ENCODE measurements at regions not wholly inside any gene's neighbourhood (a gene's known extent, or its start where the extent isn't known, plus 50 kb on each side); places are given as distances from the start of the nearest gene placed in this dataset.

- TF ChIP-seq, protein P1, sequence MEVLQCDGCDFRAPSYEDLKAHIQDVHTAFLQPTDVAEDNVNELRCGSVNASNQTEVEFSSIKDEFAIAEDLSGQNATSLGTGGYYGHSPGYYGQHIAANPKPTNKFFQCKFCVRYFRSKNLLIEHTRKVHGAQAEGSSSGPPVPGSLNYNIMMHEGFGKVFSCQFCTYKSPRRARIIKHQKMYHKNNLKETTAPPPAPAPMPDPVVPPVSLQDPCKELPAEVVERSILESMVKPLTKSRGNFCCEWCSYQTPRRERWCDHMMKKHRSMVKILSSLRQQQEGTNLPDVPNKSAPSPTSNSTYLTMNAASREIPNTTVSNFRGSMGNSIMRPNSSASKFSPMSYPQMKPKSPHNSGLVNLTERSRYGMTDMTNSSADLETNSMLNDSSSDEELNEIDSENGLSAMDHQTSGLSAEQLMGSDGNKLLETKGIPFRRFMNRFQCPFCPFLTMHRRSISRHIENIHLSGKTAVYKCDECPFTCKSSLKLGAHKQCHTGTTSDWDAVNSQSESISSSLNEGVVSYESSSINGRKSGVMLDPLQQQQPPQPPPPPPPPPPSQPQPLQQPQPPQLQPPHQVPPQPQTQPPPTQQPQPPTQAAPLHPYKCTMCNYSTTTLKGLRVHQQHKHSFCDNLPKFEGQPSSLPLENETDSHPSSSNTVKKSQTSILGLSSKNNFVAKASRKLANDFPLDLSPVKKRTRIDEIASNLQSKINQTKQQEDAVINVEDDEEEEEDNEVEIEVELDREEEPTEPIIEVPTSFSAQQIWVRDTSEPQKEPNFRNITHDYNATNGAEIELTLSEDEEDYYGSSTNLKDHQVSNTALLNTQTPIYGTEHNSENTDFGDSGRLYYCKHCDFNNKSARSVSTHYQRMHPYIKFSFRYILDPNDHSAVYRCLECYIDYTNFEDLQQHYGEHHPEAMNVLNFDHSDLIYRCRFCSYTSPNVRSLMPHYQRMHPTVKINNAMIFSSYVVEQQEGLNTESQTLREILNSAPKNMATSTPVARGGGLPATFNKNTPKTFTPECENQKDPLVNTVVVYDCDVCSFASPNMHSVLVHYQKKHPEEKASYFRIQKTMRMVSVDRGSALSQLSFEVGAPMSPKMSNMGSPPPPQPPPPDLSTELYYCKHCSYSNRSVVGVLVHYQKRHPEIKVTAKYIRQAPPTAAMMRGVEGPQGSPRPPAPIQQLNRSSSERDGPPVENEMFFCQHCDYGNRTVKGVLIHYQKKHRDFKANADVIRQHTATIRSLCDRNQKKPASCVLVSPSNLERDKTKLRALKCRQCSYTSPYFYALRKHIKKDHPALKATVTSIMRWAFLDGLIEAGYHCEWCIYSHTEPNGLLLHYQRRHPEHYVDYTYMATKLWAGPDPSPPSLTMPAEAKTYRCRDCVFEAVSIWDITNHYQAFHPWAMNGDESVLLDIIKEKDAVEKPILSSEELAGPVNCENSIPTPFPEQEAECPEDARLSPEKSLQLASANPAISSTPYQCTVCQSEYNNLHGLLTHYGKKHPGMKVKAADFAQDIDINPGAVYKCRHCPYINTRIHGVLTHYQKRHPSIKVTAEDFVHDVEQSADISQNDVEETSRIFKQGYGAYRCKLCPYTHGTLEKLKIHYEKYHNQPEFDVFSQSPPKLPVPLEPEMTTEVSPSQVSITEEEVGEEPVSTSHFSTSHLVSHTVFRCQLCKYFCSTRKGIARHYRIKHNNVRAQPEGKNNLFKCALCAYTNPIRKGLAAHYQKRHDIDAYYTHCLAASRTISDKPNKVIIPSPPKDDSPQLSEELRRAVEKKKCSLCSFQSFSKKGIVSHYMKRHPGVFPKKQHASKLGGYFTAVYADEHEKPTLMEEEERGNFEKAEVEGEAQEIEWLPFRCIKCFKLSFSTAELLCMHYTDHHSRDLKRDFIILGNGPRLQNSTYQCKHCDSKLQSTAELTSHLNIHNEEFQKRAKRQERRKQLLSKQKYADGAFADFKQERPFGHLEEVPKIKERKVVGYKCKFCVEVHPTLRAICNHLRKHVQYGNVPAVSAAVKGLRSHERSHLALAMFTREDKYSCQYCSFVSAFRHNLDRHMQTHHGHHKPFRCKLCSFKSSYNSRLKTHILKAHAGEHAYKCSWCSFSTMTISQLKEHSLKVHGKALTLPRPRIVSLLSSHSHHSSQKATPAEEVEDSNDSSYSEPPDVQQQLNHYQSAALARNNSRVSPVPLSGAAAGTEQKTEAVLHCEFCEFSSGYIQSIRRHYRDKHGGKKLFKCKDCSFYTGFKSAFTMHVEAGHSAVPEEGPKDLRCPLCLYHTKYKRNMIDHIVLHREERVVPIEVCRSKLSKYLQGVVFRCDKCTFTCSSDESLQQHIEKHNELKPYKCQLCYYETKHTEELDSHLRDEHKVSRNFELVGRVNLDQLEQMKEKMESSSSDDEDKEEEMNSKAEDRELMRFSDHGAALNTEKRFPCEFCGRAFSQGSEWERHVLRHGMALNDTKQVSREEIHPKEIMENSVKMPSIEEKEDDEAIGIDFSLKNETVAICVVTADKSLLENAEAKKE (CRISPR knock-in tag; IDR thresholded peaks at IDR 0.05) = no peak
- no peak for TF ChIP-seq CREB1 (CRISPR knock-in tag; IDR thresholded peaks at IDR 0.05; ENCODE audit: low read depth)
Observed at GRCh38 chr1:157200451-157200850, 62.3 kb upstream of the ETV3 start (continued).

DNA sequence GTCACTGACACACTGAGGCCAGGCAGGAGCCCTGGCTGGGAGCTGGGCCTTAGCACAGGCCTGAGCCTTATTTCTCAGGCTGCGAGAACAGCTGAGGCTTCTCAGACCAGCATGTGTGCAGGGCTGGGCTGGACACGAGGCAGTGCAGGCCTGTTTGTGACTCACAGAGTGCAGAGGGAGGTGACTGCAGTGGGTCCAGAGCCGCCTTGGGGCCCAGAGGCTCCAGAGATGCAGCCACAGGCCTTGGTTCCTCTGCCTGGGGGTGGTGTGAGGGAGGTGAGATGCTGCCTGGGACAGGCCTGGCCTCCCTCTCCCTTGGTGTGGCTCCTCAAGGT lies 61.2 kb upstream of the ETV3 start:
- Histone ChIP-seq H3K27me3 (ENCODE audit: insufficient read depth) (peaks cover 17% of the 10 kb centered on the region), H3K4me3 (no peak overlapping the region), H3K27ac (ENCODE audit: low read depth) (no peak overlapping the region), H3K79me2 (replicated peaks; ENCODE audit: insufficient read depth) (no peaks in the 10 kb centered on the region), H3K36me3 (ENCODE audit: insufficient read depth) (no peaks in the 10 kb centered on the region), H3K4me1 (ENCODE audit: insufficient read depth) (no peaks in the 10 kb centered on the region), H2AFZ (no peak overlapping the region), H4K20me1 (replicated peaks; ENCODE audit: insufficient read depth) (no peaks in the 10 kb centered on the region), H3F3A (replicated peaks; ENCODE audit: low read depth) (no peaks in the 10 kb centered on the region), H3K9me2 (ENCODE audit: insufficient read depth) (peaks cover 2% of the 10 kb centered on the region; the same call in 1 of the 2 replicates), H3K4me2 (no peak overlapping the region)
- no peaks in the 10 kb centered on the region; the same call in 2 of the 3 replicates for H3K9me3 Mint-ChIP-seq
- ATAC-seq = no peak
- H3K27ac Mint-ChIP-seq = no peak overlapping the region
- no peaks in the 10 kb centered on the region for H3K27me3 Mint-ChIP-seq (ENCODE audit: insufficient read depth, low read depth, poor library complexity)
- no peak overlapping the region for H3K4me3 Mint-ChIP-seq
- DNase-seq (ENCODE audit: low spot score) = no peak
- H3K36me3 Mint-ChIP-seq (ENCODE audit: low read depth) = no peaks in the 10 kb centered on the region; the same call in 2 of the 3 replicates
- H3K4me1 Mint-ChIP-seq = peaks cover 6% of the 10 kb centered on the region; the same call in 2 of the 3 replicates
- TF ChIP-seq CTCF (conservative IDR thresholded peaks at IDR 0.05; ENCODE audit: low read depth in 2 of 2) (no peak), JUNB (IDR thresholded peaks at IDR 0.05; ENCODE audit: unreplicated experiment) (no peak), CREB1 (CRISPR knock-in tag; IDR thresholded peaks at IDR 0.05; ENCODE audit: low read depth) (no peak), STAT1 (IDR thresholded peaks at IDR 0.05; ENCODE audit: unreplicated experiment) (no peak), ETS1 (IDR thresholded peaks at IDR 0.05) (no peak), NANOG (IDR thresholded peaks at IDR 0.05; ENCODE audit: borderline replicate concordance) (no peak), POLR2AphosphoS5 (IDR thresholded peaks at IDR 0.05; ENCODE audit: low read depth) (no peak), EZH2 (IDR thresholded peaks at IDR 0.05; ENCODE audit: low read depth, unreplicated experiment) (no peak), ZNF331 (CRISPR knock-in tag; IDR thresholded peaks at IDR 0.05; ENCODE audit: low read depth) (no peak), EZH2phosphoT487 (IDR thresholded peaks at IDR 0.05; ENCODE audit: unreplicated experiment) (no peak)
- TF ChIP-seq, protein P2, sequence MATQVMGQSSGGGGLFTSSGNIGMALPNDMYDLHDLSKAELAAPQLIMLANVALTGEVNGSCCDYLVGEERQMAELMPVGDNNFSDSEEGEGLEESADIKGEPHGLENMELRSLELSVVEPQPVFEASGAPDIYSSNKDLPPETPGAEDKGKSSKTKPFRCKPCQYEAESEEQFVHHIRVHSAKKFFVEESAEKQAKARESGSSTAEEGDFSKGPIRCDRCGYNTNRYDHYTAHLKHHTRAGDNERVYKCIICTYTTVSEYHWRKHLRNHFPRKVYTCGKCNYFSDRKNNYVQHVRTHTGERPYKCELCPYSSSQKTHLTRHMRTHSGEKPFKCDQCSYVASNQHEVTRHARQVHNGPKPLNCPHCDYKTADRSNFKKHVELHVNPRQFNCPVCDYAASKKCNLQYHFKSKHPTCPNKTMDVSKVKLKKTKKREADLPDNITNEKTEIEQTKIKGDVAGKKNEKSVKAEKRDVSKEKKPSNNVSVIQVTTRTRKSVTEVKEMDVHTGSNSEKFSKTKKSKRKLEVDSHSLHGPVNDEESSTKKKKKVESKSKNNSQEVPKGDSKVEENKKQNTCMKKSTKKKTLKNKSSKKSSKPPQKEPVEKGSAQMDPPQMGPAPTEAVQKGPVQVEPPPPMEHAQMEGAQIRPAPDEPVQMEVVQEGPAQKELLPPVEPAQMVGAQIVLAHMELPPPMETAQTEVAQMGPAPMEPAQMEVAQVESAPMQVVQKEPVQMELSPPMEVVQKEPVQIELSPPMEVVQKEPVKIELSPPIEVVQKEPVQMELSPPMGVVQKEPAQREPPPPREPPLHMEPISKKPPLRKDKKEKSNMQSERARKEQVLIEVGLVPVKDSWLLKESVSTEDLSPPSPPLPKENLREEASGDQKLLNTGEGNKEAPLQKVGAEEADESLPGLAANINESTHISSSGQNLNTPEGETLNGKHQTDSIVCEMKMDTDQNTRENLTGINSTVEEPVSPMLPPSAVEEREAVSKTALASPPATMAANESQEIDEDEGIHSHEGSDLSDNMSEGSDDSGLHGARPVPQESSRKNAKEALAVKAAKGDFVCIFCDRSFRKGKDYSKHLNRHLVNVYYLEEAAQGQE (IDR thresholded peaks at IDR 0.05; ENCODE audit: unreplicated experiment) = no peak
